ENCODE measurements at regions not wholly inside any gene's neighbourhood (a gene's known extent, or its start where the extent isn't known, plus 50 kb on each side); places are given as distances from the start of the nearest gene placed in this dataset.

DNA sequence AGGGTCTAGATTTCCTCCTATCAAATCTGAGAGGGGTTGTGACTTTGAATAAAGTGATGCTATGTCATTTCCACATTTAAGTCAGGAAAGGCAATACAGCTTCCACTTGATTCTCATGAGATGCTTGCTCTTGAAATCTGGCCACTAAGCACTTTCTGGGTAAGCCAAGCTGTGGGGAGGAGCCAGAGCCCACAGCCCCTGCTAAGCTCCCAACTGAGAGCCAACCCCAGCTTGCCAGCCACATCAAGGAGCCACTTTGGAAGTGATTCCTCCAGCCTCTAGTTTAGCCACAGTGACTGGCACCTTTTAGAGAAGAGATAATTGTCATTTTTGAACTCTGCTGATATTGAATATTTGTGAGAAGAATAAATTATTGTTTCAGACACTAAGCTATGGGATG lies 1441.5 kb upstream of the IGFBP7 start:
- no peak for DNase-seq

DNA sequence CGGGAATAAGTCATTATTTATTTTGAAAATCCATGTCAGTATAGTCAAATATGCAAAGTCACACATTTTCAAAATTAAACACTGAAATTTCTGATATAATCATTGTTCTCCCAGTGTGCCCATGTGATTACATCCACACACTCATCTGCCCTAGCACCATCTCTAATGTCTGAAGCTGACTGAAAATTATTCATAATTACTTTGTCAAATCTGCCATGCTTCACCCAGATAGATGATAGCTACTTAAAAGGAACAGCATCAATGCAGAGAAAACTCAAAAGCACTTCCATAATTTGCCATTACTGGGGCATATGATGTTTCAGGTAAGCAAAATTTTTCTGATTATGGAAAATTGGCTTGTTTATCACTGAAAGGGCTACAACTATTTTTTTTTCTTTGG lies 1433.3 kb upstream of the IGFBP7 start:
- DNase-seq: no peak

DNA sequence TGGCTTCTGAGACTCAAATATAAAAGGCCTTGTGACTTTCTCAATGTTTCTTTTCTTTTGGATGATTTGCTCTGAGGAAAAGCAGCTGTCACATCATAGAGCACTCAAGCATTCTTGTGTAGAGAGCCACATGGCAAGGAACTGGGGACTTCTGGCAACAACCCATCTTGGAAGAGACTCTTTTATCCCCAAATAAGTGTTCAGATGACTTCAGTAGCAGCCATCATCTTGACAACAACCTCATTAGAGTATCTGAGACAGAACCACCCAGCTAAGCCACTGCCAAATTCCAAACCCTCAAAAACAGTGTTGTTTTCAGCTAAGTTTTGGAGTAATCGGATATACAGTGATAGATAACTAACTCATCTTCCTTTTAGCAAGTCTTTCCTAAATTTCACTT lies 1431.7 kb upstream of the IGFBP7 start:
- DNase-seq: no peak

DNA sequence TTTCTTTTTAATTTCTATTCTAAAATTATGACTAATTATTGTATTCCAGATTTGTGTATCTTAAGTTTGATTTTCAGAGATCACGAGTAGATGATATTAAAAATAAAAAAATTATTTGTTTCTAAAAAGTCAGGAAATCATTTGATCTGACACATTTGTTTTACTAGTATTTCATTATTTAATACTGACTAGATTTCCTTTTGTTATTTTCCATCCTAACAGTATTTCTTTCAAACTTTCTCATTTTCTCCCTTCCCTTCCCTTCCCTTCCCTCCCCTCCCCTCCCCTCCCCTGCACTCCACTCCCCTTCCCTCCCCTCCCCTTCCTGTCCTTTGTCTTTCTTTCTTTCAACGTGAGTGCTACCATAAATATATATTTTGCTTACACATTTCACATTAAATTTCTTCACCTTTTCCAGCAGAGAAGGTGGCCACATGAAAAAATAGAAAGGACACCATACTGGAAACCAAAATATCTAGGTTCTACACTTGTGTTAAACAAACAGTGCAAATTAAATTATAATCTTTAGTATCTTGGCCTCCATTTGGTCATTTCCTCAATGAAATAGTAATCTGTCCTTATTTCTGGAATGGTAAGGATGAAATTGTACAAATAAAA lies 1412.7 kb upstream of the IGFBP7 start:
- no peak for DNase-seq

DNA sequence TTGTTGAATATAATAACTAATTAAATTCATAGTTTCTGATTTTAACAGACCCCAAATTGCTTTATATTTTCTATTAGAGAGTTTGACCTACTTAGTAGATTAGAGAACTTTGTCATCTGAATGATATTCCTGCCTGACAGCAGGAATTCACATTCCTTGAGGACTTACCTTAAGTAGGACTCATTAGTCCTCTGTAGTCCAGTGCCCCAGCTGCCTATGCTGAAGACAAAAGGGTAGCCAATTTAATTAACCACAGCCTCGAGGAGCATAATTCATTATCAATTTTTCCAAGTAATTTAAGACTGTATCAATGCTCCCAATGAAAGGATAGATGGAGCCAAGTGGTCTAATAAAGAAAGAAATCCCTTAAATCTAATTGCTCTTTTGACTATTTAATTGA lies 1405.0 kb upstream of the IGFBP7 start:
- DNase-seq: no peak

- no peak for DNase-seq
Observed at GRCh38 chr4:58514299-58514698, 1404.1 kb upstream of the IGFBP7 start.

DNA sequence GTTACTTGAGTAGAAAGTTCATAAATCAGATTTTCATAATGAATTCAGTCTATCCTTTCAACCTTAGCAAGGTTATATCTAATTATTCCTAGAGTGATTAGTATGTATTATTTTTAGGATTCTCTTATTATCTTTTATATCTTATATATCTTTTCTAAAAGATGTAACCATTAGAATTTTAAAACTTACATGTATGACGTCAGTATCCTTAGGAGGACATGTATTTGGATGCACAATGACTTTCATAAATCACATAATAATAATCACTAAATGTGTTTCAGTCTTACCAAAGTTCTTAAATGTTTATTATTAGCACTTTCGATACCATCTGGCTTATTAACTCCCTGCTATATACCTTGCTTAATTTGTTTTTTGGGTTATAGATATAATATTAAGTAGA lies 1400.5 kb upstream of the IGFBP7 start:
- no peak for DNase-seq

DNA sequence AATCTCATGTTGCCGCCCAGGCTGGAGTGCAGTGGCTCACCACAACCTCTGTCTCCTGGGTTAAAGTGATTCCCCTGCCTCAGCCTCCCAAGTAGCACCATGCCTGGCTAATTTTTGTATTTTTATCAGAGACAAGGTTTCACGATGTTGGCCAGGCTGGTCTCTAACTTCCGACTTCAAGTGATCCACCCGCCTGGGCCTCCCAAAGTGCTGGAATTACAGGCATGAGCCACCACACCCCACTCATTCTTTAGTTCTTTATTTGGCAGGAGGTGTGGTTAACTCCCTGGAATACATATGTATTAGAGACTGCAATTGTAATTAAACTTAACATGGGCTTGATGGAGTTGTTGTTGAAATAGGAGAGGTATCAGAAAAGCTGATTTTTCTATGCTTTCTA lies 1396.9 kb upstream of the IGFBP7 start:
- DNase-seq: no peak

GRCh38 chr4:58502839-58503238 lies 1392.7 kb upstream of the IGFBP7 start:
- no peak for DNase-seq

DNA sequence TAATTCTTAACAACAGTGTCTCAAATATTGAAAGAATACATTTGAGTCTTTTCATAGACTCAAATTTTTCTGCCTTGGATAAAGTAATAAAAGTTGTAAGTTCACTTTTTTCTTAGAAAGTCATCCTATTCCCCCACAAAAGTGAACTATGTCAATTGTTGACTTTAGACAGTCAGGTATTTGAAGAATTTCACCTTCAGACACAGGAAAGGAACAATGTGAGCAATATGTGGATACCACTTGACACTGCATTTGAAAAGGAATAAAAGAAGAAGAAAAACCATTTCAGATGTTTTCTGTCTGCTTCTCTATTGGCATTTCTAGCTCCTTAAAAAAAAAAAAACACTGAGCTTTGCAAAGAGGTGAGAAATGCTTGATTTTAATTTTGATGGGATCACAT lies 1389.0 kb upstream of the IGFBP7 start:
- no peak for DNase-seq

- no peak for DNase-seq
Observed at GRCh38 chr4:58491620-58492019, 1381.4 kb upstream of the IGFBP7 start.

DNA sequence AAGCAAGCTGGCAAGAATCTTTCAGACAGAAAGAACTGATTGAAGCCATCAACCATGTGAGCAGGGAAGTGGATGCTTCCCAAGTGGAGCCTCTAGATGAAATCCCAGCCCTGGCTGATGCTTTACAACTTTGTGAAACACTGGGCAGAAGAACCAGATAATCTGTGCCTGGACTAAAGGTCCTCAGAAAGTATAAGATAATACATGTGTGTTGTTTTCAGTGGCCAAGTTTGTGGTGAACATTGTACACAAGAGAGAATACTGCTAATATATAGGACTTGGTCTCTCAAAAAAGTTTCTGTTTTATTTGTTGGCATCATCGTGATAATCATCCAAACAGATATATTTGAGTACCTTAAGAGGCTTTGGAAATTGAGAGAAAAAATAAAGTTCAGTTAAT lies 1367.8 kb upstream of the IGFBP7 start:
- DNase-seq: no peak

DNA sequence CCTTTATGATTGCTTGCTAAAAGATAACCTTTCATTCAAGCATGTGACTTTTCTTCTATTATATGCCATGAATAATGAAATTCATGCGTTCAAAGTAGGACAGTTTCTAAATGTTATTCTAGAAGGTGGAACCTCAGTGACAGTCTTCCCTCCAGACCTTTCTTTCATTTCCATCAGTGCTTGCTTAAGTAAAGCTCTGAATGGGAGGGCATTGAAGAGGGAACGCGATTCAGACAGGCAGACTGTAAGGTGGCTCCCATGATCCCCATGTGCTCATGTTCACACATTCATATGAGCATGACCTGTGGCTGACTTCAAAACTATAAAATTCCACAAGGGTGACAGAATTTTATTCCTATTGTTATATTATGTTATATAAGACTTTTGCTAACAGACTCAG lies 1367.3 kb upstream of the IGFBP7 start:
- DNase-seq: no peak

GRCh38 chr4:58475097-58475496 lies 1364.9 kb upstream of the IGFBP7 start:
- no peak for DNase-seq

- no peak for DNase-seq
Observed at GRCh38 chr4:58465031-58465430, 1354.8 kb upstream of the IGFBP7 start.

GRCh38 chr4:58456727-58457384 lies 1346.7 kb upstream of the IGFBP7 start:
- DNase-seq: no peak

GRCh38 chr4:58453956-58454355 lies 1343.8 kb upstream of the IGFBP7 start:
- no peak for DNase-seq

DNA sequence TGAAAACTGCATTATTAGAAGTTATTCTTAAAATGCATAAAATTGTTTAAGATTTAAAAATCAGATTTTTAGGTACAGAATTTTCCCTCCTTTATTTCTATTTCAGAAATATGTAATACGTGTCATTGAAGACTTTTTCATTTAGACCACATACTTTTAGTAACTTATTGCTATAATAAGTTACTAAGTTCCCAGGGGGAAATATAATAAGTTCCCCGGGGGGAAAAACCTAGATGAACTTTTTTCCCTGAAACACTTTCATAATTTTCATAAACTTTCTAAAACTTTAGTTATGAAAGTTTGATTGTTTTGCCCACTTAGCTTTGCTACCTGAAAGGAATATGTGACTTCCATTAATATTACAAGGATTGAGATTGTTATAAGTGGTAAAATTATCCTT lies 1341.5 kb upstream of the IGFBP7 start:
- DNase-seq: no peak

DNA sequence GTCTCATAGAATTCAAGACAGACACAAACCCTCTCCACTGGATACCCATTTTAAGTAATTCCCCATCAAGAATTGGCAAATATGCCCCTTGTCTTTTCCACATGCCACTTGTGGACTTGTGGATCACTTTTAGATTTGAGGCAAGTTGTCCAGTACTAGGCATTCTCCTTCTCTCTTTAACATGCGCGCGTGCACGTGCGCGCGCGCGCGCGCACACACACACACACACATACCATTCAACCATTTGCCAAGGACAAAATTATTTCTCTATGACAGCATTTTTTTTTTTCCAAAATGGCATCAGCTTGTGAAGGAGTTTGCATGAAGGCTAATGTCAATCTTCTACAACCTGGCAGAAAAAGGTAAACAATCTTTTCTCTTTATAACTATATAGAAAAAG lies 1325.7 kb upstream of the IGFBP7 start:
- no peak for DNase-seq

- DNase-seq: no peak
Observed at GRCh38 chr4:58413849-58414248, 1303.7 kb upstream of the IGFBP7 start.

- DNase-seq: no peak
Observed at GRCh38 chr4:58411904-58412303, 1301.7 kb upstream of the IGFBP7 start.

DNA sequence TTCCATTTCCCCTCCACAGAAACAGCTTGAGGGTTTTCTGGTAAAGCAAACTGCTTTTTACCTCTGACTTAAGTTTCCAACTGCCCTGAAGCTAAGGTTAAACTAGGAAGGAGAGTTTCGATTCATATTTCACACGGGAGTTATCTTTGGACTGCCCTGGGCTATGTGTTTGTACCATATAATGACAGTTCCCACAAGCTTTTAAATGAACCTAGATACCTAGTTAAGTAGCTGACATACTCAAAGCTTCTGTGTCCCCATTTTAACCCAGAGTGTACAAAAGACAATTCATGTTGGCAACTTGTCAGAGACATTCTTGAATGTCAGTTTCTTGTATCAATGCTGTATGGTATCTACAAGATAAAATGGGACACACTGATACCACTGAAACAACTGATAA lies 1296.6 kb upstream of the IGFBP7 start:
- no peak for DNase-seq

GRCh38 chr4:58368221-58368620 lies 1258.0 kb upstream of the IGFBP7 start:
- no peak for DNase-seq

DNA sequence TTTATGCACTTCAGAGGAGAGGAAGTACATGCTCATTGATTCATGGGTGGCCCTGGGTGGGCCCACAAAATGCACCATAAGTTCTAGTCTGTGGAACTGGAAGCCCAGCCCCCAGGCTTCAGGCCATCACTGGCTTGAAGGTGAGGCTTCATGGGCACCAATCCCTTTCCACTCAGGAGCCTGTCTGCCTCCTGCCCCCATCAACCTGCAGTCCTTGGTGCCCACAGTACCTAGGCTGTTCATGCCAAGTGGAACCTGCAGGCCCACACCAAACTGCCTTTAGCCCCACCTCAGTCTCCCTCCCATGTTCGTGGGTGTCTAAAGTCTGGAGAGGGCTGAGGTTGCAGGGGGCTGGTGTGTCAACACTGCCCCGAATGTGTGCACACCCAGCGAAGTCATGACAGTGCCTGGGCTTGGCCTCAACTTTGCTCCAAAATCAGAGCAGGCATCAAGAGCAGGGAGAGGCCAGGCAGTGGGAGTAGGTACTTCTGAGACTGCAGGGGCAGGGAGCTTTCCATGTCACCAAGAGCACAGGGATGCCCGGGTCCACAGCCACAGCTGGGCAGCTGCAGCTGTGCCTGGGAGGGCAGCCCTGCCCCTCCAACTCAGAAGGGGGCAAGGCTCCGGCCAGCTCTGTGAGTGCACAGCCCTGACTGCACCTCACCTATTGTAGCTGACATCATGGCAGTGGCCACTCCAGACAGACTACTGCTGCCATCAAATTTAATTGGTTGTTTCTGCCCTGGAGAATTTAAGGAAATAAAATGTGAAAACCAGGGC lies 1250.4 kb upstream of the IGFBP7 start:
- DNase-seq: no peak

All from activated effector memory CD4-positive, alpha-beta T cell treated with Interleukin-2 at 50 U/mL for 16 hours (primary cell).